Spleen (tissue), 11 donors: ENCODE measurements at regions not wholly inside any gene's neighbourhood (a gene's known extent, or its start where the extent isn't known, plus 50 kb on each side); places are given as distances from the start of the nearest gene placed in this dataset.
"Not testable (repeated sequence)": the region's sequence is repeated elsewhere in the genome, so short reads cannot be mapped to it uniquely, and the experiment has no call there.

ENCODE experiments used
- DNase-seq: peaks from one replicate; pipeline ENCODE4 v3.0.0-alpha.2; 2020
- H3K27ac ChIP-seq, 8 donors: fragments of 200-600 bp; sonication (generic) in 7 of 8; 1 replicate in 4 of 8; 2 replicates in 4 of 8; pipeline versions ENCODE4 v1.5.0 to v1.8.0; 2016 to 2021; ENCODE audit warnings: inconsistent platforms in 4 of 8, mild to moderate bottlenecking in 4 of 8, moderate library complexity in 1 of 8
- H3K27me3 ChIP-seq, 7 donors: fragments of 200-600 bp; sonication (generic) in 6 of 7; replicated peaks in 1 of 7; 1 replicate in 4 of 7; 2 replicates in 3 of 7; pipeline versions ENCODE4 v1.5.0 to v1.8.0; 2016 to 2021; ENCODE audit warnings: inconsistent platforms in 3 of 7, mild to moderate bottlenecking in 1 of 7
- H3K36me3 ChIP-seq, 6 donors: fragments of 200-600 bp; sonication (generic) in 5 of 6; 1 replicate in 4 of 6; 2 replicates in 2 of 6; pipeline versions ENCODE4 v1.5.0 to v1.8.0; 2016 to 2021; ENCODE audit warnings: inconsistent platforms in 2 of 6
- H3K4me1 ChIP-seq, 6 donors: fragments of 200-600 bp; sonication (generic) in 5 of 6; 1 replicate in 3 of 6; 2 replicates in 3 of 6; pipeline versions ENCODE4 v1.5.0 to v1.8.0; 2016 to 2021; ENCODE audit warnings: inconsistent platforms in 3 of 6
- H3K4me3 ChIP-seq, 8 donors: fragments of 200-600 bp; sonication (generic) in 7 of 8; 1 replicate in 4 of 8; 2 replicates in 4 of 8; pipeline versions ENCODE4 v1.5.0 to v1.8.0; 2016 to 2021; ENCODE audit warnings: inconsistent platforms in 4 of 8, mild to moderate bottlenecking in 4 of 8, moderate library complexity in 2 of 8
- H3K9me3 ChIP-seq, 8 donors: fragments of 200-600 bp; sonication (generic) in 7 of 8; 1 replicate in 4 of 8; 2 replicates in 4 of 8; pipeline versions ENCODE4 v1.5.0 to v1.8.0; 2016 to 2021; ENCODE audit warnings: inconsistent platforms in 4 of 8
- CTCF ChIP-seq, 11 experiments: fragments of 200-600 bp in 7 of 11; fragments of 450-650 bp in 4 of 11; sonication (generic) in 4 of 11; IDR thresholded peaks in 8 of 11; conservative IDR thresholded peaks in 3 of 11; 1 replicate in 7 of 11; 2 replicates in 4 of 11; pipeline versions ENCODE4 v1.4.0 to v1.8.0; 2016 to 2021; ENCODE audit warnings: antibody characterized with exemption in 11 of 11, inconsistent platforms in 4 of 11, mild to moderate bottlenecking in 1 of 11
- POLR2A ChIP-seq, 3 donors: fragments of 450-650 bp; IDR thresholded peaks; one replicate each; pipeline ENCODE4 v1.5.1; 2017; ENCODE audit warnings: antibody characterized with exemption in 3 of 3, mild to moderate bottlenecking in 1 of 3
- POLR2AphosphoS5 ChIP-seq, 3 donors: sonication (generic); formaldehyde crosslinking; IDR thresholded peaks; one replicate each; pipeline ENCODE4 v1.5.1; 2017; ENCODE audit warnings: antibody characterized with exemption in 3 of 3
- WGBS, 5 donors: extraction: QIAGEN DNeasy Blood & Tissue Kit in 3 of 5; methylation state at CpG; one replicate each; pipeline versions ENCODE4 v1.1.5 to v1.1.7; 2013 to 2018; 5-methylcytosine and 5-hydroxymethylcytosine counted together
- intact Hi-C: fragments of 100-400 bp; cut with DNase I; formaldehyde crosslinking; loops from one replicate; pipeline ENCODE4 v1.15.0; 2023; ENCODE audit warnings: low total_unique reads
- donor health status: healthy with polysubstance abuse.
- donor health status: DM: no; HTN: no; CAD: no; lungs with moderate emphysema.
- donor health status: DM: no; HTN: no; CAD: no.
- donor health status: Bipolar disorder and iron deficiency.
- donor health status: healthy.
- donor health status: DM: no; HTN: no; CAD: no.
- donor health status: DM: yes; HTN: yes; CAD: no.

GRCh38 chr2:123453772-123454171 lies 571.3 kb upstream of the CNTNAP5 start:
- Histone ChIP-seq H3K4me3 (no peak overlapping the region), H3K27me3 (no peaks in the 10 kb centered on the region), H3K27ac (no peak overlapping the region), H3K36me3 (no peaks in the 10 kb centered on the region), H3K9me3 (peaks cover 0 to 11% (median 0%) of the 10 kb centered on the region in 8 donors), H3K4me1 (peaks cover 0 to 4% (median 0%) of the 10 kb centered on the region in 6 donors)
- TF ChIP-seq POLR2AphosphoS5 (IDR thresholded peaks at IDR 0.05) (no peak), POLR2A (IDR thresholded peaks at IDR 0.05) (no peak), CTCF (IDR thresholded peaks at IDR 0.05 in 8 of 11, conservative IDR thresholded peaks at IDR 0.05 in 3 of 11) (no peak)
- DNase-seq: no peak
- WGBS, 5 donors: 66 to 76% (median 74%) methylated on average over 3 of the region's 3 CpGs
- intact Hi-C loops: no loop called here

GRCh38 chr2:123455234-123455633 lies 569.9 kb upstream of the CNTNAP5 start:
- not testable (repeated sequence) for H3K4me1 ChIP-seq
- WGBS, 5 donors: 88 to 95% (median 92%) methylated on average over 8 of the region's 8 CpGs

GRCh38 chr2:123456416-123456815 lies 568.7 kb upstream of the CNTNAP5 start:
- 59 to 81% (median 59%) methylated on average over 2 of the region's 2 CpGs for WGBS, 5 donors
- H3K4me1 ChIP-seq: peaks cover 0 to 4% (median 0%) of the 10 kb centered on the region in 6 donors
- no peaks in the 10 kb centered on the region for H3K36me3 ChIP-seq
- intact Hi-C loops: no loop called here
- H3K4me3 ChIP-seq: no peak overlapping the region
- peaks cover 0 to 11% (median 0%) of the 10 kb centered on the region in 8 donors for H3K9me3 ChIP-seq
- TF ChIP-seq CTCF (IDR thresholded peaks at IDR 0.05 in 8 of 11, conservative IDR thresholded peaks at IDR 0.05 in 3 of 11) (no peak), POLR2AphosphoS5 (IDR thresholded peaks at IDR 0.05) (no peak), POLR2A (IDR thresholded peaks at IDR 0.05) (no peak)
- no peaks in the 10 kb centered on the region for H3K27me3 ChIP-seq
- no peak for DNase-seq
- no peak overlapping the region for H3K27ac ChIP-seq

More at GRCh38 chr2:123455234-123455633, 569.9 kb upstream of the CNTNAP5 start:
- H3K27me3 ChIP-seq, intact Hi-C loops, H3K36me3 ChIP-seq, DNase-seq, H3K27ac ChIP-seq, H3K4me3 ChIP-seq: not testable (repeated sequence)
- H3K9me3 ChIP-seq: peaks cover 0 to 11% (median 0%) of the 10 kb centered on the region in 8 donors

- no peak for DNase-seq
- Histone ChIP-seq H3K27ac (no peak overlapping the region), H3K27me3 (no peaks in the 10 kb centered on the region), H3K36me3 (no peaks in the 10 kb centered on the region), H3K4me3 (no peak overlapping the region), H3K4me1 (no peaks in the 10 kb centered on the region), H3K9me3 (peaks cover 0 to 3% (median 0%) of the 10 kb centered on the region in 8 donors)
- intact Hi-C loops: no loop called here
- TF ChIP-seq POLR2AphosphoS5 (IDR thresholded peaks at IDR 0.05) (no peak), POLR2A (IDR thresholded peaks at IDR 0.05) (no peak), CTCF (IDR thresholded peaks at IDR 0.05 in 8 of 11, conservative IDR thresholded peaks at IDR 0.05 in 3 of 11) (no peak)
Measured at GRCh38 chr2:123463886-123464285, 561.2 kb upstream of the CNTNAP5 start.

- H3K4me3 ChIP-seq: no peak overlapping the region
- no peak overlapping the region for H3K27ac ChIP-seq
- H3K36me3 ChIP-seq: no peaks in the 10 kb centered on the region
- no peaks in the 10 kb centered on the region for H3K4me1 ChIP-seq
- H3K9me3 ChIP-seq: peaks cover 0 to 28% (median 15%) of the 10 kb centered on the region in 8 donors
- no peak for DNase-seq
- 0% methylated on average over 1 of the region's 1 CpG for WGBS, 5 donors
- TF ChIP-seq POLR2A (IDR thresholded peaks at IDR 0.05) (no peak), POLR2AphosphoS5 (IDR thresholded peaks at IDR 0.05) (no peak), CTCF (IDR thresholded peaks at IDR 0.05 in 8 of 11, conservative IDR thresholded peaks at IDR 0.05 in 3 of 11) (no peak)
- intact Hi-C loops: no loop called here
- H3K27me3 ChIP-seq: no peaks in the 10 kb centered on the region
Measured at GRCh38 chr2:123468071-123468470, 557.0 kb upstream of the CNTNAP5 start.
